DOHH2 (cell line): ENCODE measurements at regions not wholly inside any gene's neighbourhood (a gene's known extent, or its start where the extent isn't known, plus 50 kb on each side); places are given as distances from the start of the nearest gene placed in this dataset.

ENCODE experiments used
- H3F3A ChIP-seq: fragments of 200-600 bp; sonication (generic), shearing (Covaris generic); 2 replicates; pipeline ENCODE4 v1.6.0; 2016; ENCODE audit warnings: antibody characterized with exemption, mild to moderate bottlenecking; ENCODE audit not compliant: control insufficient read depth, insufficient read depth
- H3K27ac ChIP-seq: fragments of 200-600 bp; sonication (generic); 2 replicates; pipeline ENCODE4 v1.5.1; 2014; ENCODE audit warnings: low read depth, mild to moderate bottlenecking, low read length, moderate library complexity
- H3K27me3 ChIP-seq: fragments of 200-600 bp; sonication (generic); 2 replicates; pipeline ENCODE4 v1.6.1; 2014; ENCODE audit warnings: mild to moderate bottlenecking, low read length, mixed read lengths; ENCODE audit not compliant: control insufficient read depth
- H3K36me3 ChIP-seq: fragments of 200-600 bp; sonication (generic); 2 replicates; pipeline ENCODE4 v1.6.1; 2014; ENCODE audit warnings: mild to moderate bottlenecking, low read length, moderate library complexity, mixed read lengths; ENCODE audit not compliant: control insufficient read depth
- H3K4me1 ChIP-seq: fragments of 200-600 bp; sonication (generic); 2 replicates; pipeline ENCODE4 v1.6.1; 2014; ENCODE audit warnings: mild to moderate bottlenecking, low read length, mixed read lengths; ENCODE audit not compliant: control insufficient read depth
- H3K4me2 ChIP-seq: fragments of 200-600 bp; sonication (generic); 2 replicates; pipeline ENCODE4 v1.6.0; 2014; ENCODE audit warnings: mild to moderate bottlenecking, low read length, moderate library complexity
- H3K4me3 ChIP-seq: fragments of 200-600 bp; sonication (generic); 2 replicates; pipeline ENCODE4 v1.5.1; 2014; ENCODE audit warnings: mild to moderate bottlenecking, low read length, mixed read lengths
- H3K79me2 ChIP-seq: fragments of 200-600 bp; sonication (generic); 2 replicates; pipeline ENCODE4 v1.6.1; 2014; ENCODE audit warnings: mild to moderate bottlenecking, low read length, mixed read lengths; ENCODE audit not compliant: control insufficient read depth
- H3K9me2 ChIP-seq: fragments of 200-600 bp; sonication (generic); replicated peaks from 2 replicates; pipeline ENCODE4 v1.6.1; 2014; ENCODE audit warnings: mild to moderate bottlenecking, low read length, mixed read lengths; ENCODE audit not compliant: control insufficient read depth
- H3K9me3 ChIP-seq: fragments of 200-600 bp; sonication (generic); 2 replicates; pipeline ENCODE4 v1.6.1; 2014; ENCODE audit warnings: antibody characterized with exemption, low read length, mixed read lengths; ENCODE audit not compliant: control insufficient read depth, insufficient read depth
- H4K20me1 ChIP-seq: fragments of 200-600 bp; sonication (generic); 2 replicates; pipeline ENCODE4 v1.6.0; 2014; ENCODE audit warnings: low read depth, mild to moderate bottlenecking, antibody characterized with exemption, low read length, moderate library complexity; ENCODE audit not compliant: control insufficient read depth, insufficient read depth
- EZH2phosphoT487 ChIP-seq: fragments of 200-600 bp; sonication (generic); IDR thresholded peaks from 2 replicates; pipeline ENCODE4 v1.6.1; 2017; ENCODE audit warnings: borderline replicate concordance, mild to moderate bottlenecking, antibody characterized with exemption, low read length, moderate library complexity, mixed read lengths
- TF ChIP-seq, protein P1 (sequence below): fragments of 200-600 bp; sonication (generic); IDR thresholded peaks from one replicate; pipeline ENCODE4 v1.5.1; 2014; ENCODE audit warnings: antibody characterized with exemption, mild to moderate bottlenecking, low read depth, low read length; ENCODE audit not compliant: poor library complexity, severe bottlenecking

DNA sequence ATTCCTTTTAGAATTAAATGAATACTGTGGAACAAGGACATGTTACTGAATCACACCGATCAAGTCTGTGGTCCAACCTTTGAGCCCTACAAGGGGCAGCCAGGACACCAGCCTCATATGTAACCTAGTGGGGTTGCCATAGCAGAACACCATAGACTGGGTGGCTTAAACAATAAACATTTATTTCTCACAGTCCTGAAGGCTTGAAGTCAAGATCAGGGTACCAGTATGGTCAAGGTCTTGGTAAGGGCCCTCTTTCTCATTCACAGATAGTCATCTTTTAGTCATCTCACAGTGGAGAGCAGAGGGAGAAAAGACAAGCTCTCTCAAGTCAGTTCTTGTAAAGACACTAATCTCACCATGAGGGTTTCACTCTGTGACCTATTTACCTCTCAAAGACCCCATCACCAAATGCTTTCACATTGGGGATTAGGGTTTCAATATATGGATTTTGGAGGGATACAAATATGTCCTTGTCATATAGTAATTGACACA lies 422.5 kb downstream of the GADD45G start:
- Histone ChIP-seq H3K4me2 (no peak overlapping the region), H3K9me3 (no peaks in the 10 kb centered on the region), H3K4me1 (peaks cover 14% of the 10 kb centered on the region), H3K4me3 (no peak overlapping the region), H3K27ac (no peak overlapping the region), H3K27me3 (peaks cover 11% of the 10 kb centered on the region; the same call in 1 of the 2 replicates), H3K9me2 (no peaks in the 10 kb centered on the region), H3K36me3 (no peaks in the 10 kb centered on the region), H3K79me2 (no peaks in the 10 kb centered on the region), H3F3A (no peaks in the 10 kb centered on the region), H4K20me1 (no peaks in the 10 kb centered on the region)
- TF ChIP-seq, protein P1, sequence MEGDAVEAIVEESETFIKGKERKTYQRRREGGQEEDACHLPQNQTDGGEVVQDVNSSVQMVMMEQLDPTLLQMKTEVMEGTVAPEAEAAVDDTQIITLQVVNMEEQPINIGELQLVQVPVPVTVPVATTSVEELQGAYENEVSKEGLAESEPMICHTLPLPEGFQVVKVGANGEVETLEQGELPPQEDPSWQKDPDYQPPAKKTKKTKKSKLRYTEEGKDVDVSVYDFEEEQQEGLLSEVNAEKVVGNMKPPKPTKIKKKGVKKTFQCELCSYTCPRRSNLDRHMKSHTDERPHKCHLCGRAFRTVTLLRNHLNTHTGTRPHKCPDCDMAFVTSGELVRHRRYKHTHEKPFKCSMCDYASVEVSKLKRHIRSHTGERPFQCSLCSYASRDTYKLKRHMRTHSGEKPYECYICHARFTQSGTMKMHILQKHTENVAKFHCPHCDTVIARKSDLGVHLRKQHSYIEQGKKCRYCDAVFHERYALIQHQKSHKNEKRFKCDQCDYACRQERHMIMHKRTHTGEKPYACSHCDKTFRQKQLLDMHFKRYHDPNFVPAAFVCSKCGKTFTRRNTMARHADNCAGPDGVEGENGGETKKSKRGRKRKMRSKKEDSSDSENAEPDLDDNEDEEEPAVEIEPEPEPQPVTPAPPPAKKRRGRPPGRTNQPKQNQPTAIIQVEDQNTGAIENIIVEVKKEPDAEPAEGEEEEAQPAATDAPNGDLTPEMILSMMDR: no peak
- TF ChIP-seq EZH2phosphoT487: no peak

DNA sequence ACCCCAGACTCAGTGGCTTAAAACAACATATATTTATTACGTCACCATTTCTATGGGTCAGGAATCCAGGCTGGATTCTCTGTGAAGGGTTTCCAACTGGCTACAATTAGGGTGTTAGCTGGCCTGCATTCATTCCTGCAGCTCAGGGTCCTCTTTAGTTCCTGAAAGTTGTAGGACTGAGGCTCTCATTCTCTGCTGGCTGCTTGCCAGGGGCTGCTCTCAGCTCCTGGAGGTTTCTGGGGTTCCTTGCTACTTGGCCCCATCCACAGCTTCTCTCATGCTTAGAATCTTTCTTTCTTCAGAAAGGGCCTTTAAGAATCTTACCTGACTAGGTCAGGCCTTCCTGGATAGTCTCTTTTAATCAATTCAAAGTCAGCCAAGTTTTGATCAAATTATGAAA lies 424.6 kb downstream of the GADD45G start:
- H3K4me1 ChIP-seq: peaks cover 7% of the 10 kb centered on the region
- no peaks in the 10 kb centered on the region for H3F3A ChIP-seq

DNA sequence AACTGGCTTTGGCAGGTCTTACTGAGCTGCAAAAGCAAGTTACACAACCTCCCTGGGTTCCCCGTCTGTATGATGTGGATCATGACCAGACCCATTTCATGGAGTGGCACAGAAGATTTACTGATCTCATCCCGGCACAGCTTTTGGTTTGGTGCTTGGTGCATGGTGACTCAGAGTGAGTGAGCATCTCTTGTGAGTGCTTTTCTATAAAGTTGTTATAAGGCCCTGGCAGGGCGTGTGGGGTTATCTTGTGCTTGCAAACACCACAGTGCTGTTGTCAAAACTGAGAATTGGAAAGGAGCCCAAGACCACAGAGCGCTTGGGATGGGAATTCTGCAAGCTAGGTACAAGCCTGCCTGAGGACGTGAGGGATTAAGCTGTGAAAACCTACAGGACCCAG lies 425.2 kb downstream of the GADD45G start:
- no peaks in the 10 kb centered on the region for H3K9me2 ChIP-seq
- H4K20me1 ChIP-seq: no peaks in the 10 kb centered on the region
- H3K4me1 ChIP-seq: peaks cover under 1% of the 10 kb centered on the region; the same call in 1 of the 2 replicates
- H3K4me3 ChIP-seq: no peak overlapping the region
- no peaks in the 10 kb centered on the region for H3K79me2 ChIP-seq
- no peaks in the 10 kb centered on the region for H3K36me3 ChIP-seq
- H3K9me3 ChIP-seq: no peaks in the 10 kb centered on the region
- H3K27me3 ChIP-seq: peaks cover 11% of the 10 kb centered on the region; the same call in 1 of the 2 replicates
- no peak overlapping the region for H3K4me2 ChIP-seq
- H3F3A ChIP-seq: no peaks in the 10 kb centered on the region
- H3K27ac ChIP-seq: no peak overlapping the region
- no peak for TF ChIP-seq EZH2phosphoT487
- TF ChIP-seq, protein P1: no peak

More for the DNA sequence above, 424.6 kb downstream of the GADD45G start:
- Histone ChIP-seq H3K4me2 (no peak overlapping the region), H4K20me1 (no peaks in the 10 kb centered on the region), H3K27me3 (peaks cover 11% of the 10 kb centered on the region; the same call in 1 of the 2 replicates), H3K9me2 (no peaks in the 10 kb centered on the region), H3K9me3 (no peaks in the 10 kb centered on the region), H3K4me3 (no peak overlapping the region), H3K27ac (no peak overlapping the region), H3K36me3 (no peaks in the 10 kb centered on the region), H3K79me2 (no peaks in the 10 kb centered on the region)
- TF ChIP-seq, protein P1: no peak
- TF ChIP-seq EZH2phosphoT487: no peak
